HCT116 (cell line): ENCODE measurements at regions not wholly inside any gene's neighbourhood (a gene's known extent, or its start where the extent isn't known, plus 50 kb on each side); places are given as distances from the start of the nearest gene placed in this dataset.

ENCODE experiments used
- ATAC-seq: fragments of 200-7000 bp; cut with Tn5 transposase; 2 replicates; pipeline ENCODE4 v1.9.1; 2020; ENCODE audit warnings: mild to moderate bottlenecking, moderate library complexity
- BruUV-seq: library from RNA; stranded (reverse); fragments of 400-500 nt; replicated peaks from 2 replicates; lab custom pipeline; 2021; lab: Mats Ljungman, UMichigan
- CTCF ChIA-PET: fragments of 300-600 bp; sonication (Branson Sonifier 250); formaldehyde crosslinking; loops from one replicate; lab custom pipeline; 2021; ENCODE audit warnings: antibody characterized with exemption; lab: Charles Lee
- POLR2A ChIA-PET: fragments of 300-600, 350-600 bp; sonication (Branson Sonifier 250); formaldehyde crosslinking; loops from one replicate; lab custom pipeline; 2021; ENCODE audit warnings: antibody characterized with exemption; lab: Charles Lee
- RAD21 ChIA-PET, 2 experiments: fragments of 300-600 bp; sonication (Branson Sonifier 250); formaldehyde crosslinking; loops; one replicate each; lab custom pipeline; 2023; ENCODE audit warnings: low total read pairs in 2 of 2; ENCODE audit not compliant: uncharacterized antibody in 2 of 2, unreplicated experiment in 2 of 2, low non-redundant PET in 1 of 2; lab: Charles Lee
- DNase-seq: peaks from one replicate; pipeline ENCODE4 v3.0.0-alpha.2; 2010; ENCODE audit warnings: low read depth, low spot score
- H2AFZ ChIP-seq: fragments of 200-600 bp; shearing (Covaris generic), sonication (generic); 2 replicates; pipeline ENCODE4 v1.6.1; 2017; ENCODE audit warnings: low read depth, mixed run types, mixed read lengths, antibody characterized with exemption, low read length; ENCODE audit not compliant: poor library complexity, severe bottlenecking
- H3K27ac ChIP-seq: 2 replicates; pipeline ENCODE4 v1.5.1; 2012; ENCODE audit warnings: low read depth, low read length
- H3K27me3 ChIP-seq: fragments of 200-600 bp; sonication (generic); 2 replicates; pipeline ENCODE4 v1.6.1; 2016; ENCODE audit warnings: mixed run types, low read length, mixed read lengths; ENCODE audit not compliant: insufficient read depth
- H3K36me3 ChIP-seq, 2 experiments: fragments of 200-500 bp in 1 of 2; fragments of 200-600 bp in 1 of 2; sonication (Bioruptor generic) in 1 of 2; sonication (generic) in 1 of 2; 2 replicates each; pipeline versions ENCODE4 v1.5.1 to v1.6.1; 2014 to 2016; ENCODE audit warnings: low read length in 2 of 2, inconsistent platforms in 1 of 2, mixed read lengths in 1 of 2, mixed run types in 1 of 2; ENCODE audit not compliant: insufficient read depth in 2 of 2, control insufficient read depth in 1 of 2
- H3K4me1 ChIP-seq, 2 experiments: fragments of 200-600 bp in 1 of 2; sonication (generic) in 1 of 2; 2 replicates each; pipeline versions ENCODE4 v1.5.1 to v1.6.1; 2012 to 2017; ENCODE audit warnings: low read length in 2 of 2, inconsistent platforms in 1 of 2, mild to moderate bottlenecking in 1 of 2, mixed read lengths in 1 of 2, mixed run types in 1 of 2, moderate library complexity in 1 of 2; ENCODE audit not compliant: insufficient read depth in 2 of 2, control insufficient read depth in 1 of 2
- H3K4me2 ChIP-seq: fragments of 200-600 bp; sonication (generic); 2 replicates; pipeline ENCODE4 v1.6.1; 2017; ENCODE audit warnings: mixed run types, low read length, mixed read lengths
- H3K4me3 ChIP-seq, 2 experiments: fragments of 200-600 bp in 1 of 2; sonication (generic) in 1 of 2; replicated peaks in 1 of 2; 2 replicates each; pipeline ENCODE4 v1.5.1; 2011 to 2016; ENCODE audit warnings: low read length in 2 of 2, control low read depth in 1 of 2, low read depth in 1 of 2, mild to moderate bottlenecking in 1 of 2, mixed read lengths in 1 of 2, mixed run types in 1 of 2
- H3K79me2 ChIP-seq: fragments of 200-600 bp; sonication (generic); 2 replicates; pipeline ENCODE4 v1.6.1; 2017; ENCODE audit warnings: mild to moderate bottlenecking, mixed run types, low read length, moderate library complexity, mixed read lengths; ENCODE audit not compliant: insufficient read depth
- H3K9ac ChIP-seq: fragments of 200-600 bp; sonication (generic); 2 replicates; pipeline ENCODE4 v1.6.1; 2016; ENCODE audit warnings: low read length, mixed read lengths
- H3K9me2 ChIP-seq: fragments of 200-600 bp; sonication (generic), shearing (Covaris generic); 2 replicates; pipeline ENCODE4 v1.6.1; 2017; ENCODE audit warnings: mixed run types, mild to moderate bottlenecking, moderate library complexity; ENCODE audit not compliant: insufficient read depth
- H3K9me3 ChIP-seq, 2 experiments: fragments of 200-500 bp in 1 of 2; fragments of 200-600 bp in 1 of 2; sonication (Bioruptor generic) in 1 of 2; sonication (generic) in 1 of 2; 2 replicates each; pipeline ENCODE4 v1.6.1; 2014 to 2017; ENCODE audit warnings: low read length in 2 of 2, mixed read lengths in 2 of 2, inconsistent platforms in 1 of 2, low read depth in 1 of 2, mild to moderate bottlenecking in 1 of 2, mixed run types in 1 of 2, moderate library complexity in 1 of 2; ENCODE audit not compliant: control insufficient read depth in 1 of 2, insufficient read depth in 1 of 2
- H4K20me1 ChIP-seq: fragments of 200-600 bp; sonication (generic), shearing (Covaris generic); 2 replicates; pipeline ENCODE4 v1.6.1; 2017; ENCODE audit warnings: mixed run types, mild to moderate bottlenecking, moderate library complexity; ENCODE audit not compliant: insufficient read depth
- CBX3 ChIP-seq: IDR thresholded peaks from 2 replicates; pipeline ENCODE4 v1.6.1; 2012; ENCODE audit warnings: low read depth
- CEBPB ChIP-seq: IDR thresholded peaks from 2 replicates; pipeline ENCODE4 v1.6.1; 2012; ENCODE audit warnings: low read depth
- EGR1 ChIP-seq: IDR thresholded peaks from 2 replicates; pipeline ENCODE4 v1.6.1; 2012; ENCODE audit warnings: low read depth
- ELF1 ChIP-seq: IDR thresholded peaks from 2 replicates; pipeline ENCODE4 v1.6.1; 2012; ENCODE audit warnings: low read depth, borderline replicate concordance
- EZH2 ChIP-seq: fragments of 200-600 bp; sonication (generic); IDR thresholded peaks from 2 replicates; pipeline ENCODE4 v1.6.1; 2017; ENCODE audit warnings: antibody characterized with exemption, mixed run types
- EZH2phosphoT487 ChIP-seq: fragments of 200-600 bp; IDR thresholded peaks from 2 replicates; pipeline ENCODE4 v1.6.1; 2018; ENCODE audit warnings: antibody characterized with exemption, borderline replicate concordance
- JUND ChIP-seq: IDR thresholded peaks from 2 replicates; pipeline ENCODE4 v1.6.1; 2012
- RAD21 ChIP-seq: IDR thresholded peaks from 2 replicates; pipeline ENCODE4 v1.6.1; 2012; ENCODE audit warnings: low read depth, mild to moderate bottlenecking
- SIN3A ChIP-seq: IDR thresholded peaks from 2 replicates; pipeline ENCODE4 v1.6.1; 2012; ENCODE audit warnings: low read depth
- SP1 ChIP-seq: IDR thresholded peaks from 2 replicates; pipeline ENCODE4 v1.6.1; 2012; ENCODE audit warnings: low read depth
- SRF ChIP-seq: IDR thresholded peaks from 2 replicates; pipeline ENCODE4 v1.6.1; 2012; ENCODE audit warnings: low read depth
- TCF7L2 ChIP-seq: IDR thresholded peaks from 2 replicates; pipeline ENCODE4 v1.7.0; 2011; ENCODE audit warnings: borderline replicate concordance, inconsistent platforms; ENCODE audit not compliant: insufficient read depth, insufficient read length; ENCODE audit errors: extremely low read depth
- ZFX ChIP-seq: fragments of 450-650 bp; IDR thresholded peaks from 2 replicates; pipeline ENCODE4 v1.6.1; 2017
- ZNF274 ChIP-seq: fragments of 200-500 bp; sonication (Bioruptor generic); IDR thresholded peaks from 2 replicates; pipeline ENCODE4 v1.6.1; 2014; ENCODE audit warnings: mild to moderate bottlenecking, low read depth, low read length, inconsistent platforms
- intact Hi-C: fragments of 100-400 bp; cut with micrococcal nuclease; formaldehyde crosslinking; loops from 2 replicates; pipeline ENCODE4 v1.10.0; 2022
- TF ChIP-seq, protein P1 (sequence below): IDR thresholded peaks from 2 replicates; pipeline ENCODE4 v1.6.1; 2012
- TF ChIP-seq, protein P2 (sequence below): IDR thresholded peaks from 2 replicates; pipeline ENCODE4 v1.6.1; 2011; ENCODE audit warnings: mild to moderate bottlenecking, low read length, moderate library complexity; ENCODE audit not compliant: insufficient replicate concordance; ENCODE audit errors: extremely low read depth
- TF ChIP-seq, protein P3 (sequence below): IDR thresholded peaks from 2 replicates; pipeline ENCODE4 v1.6.1; 2012; ENCODE audit warnings: low read depth

DNA sequence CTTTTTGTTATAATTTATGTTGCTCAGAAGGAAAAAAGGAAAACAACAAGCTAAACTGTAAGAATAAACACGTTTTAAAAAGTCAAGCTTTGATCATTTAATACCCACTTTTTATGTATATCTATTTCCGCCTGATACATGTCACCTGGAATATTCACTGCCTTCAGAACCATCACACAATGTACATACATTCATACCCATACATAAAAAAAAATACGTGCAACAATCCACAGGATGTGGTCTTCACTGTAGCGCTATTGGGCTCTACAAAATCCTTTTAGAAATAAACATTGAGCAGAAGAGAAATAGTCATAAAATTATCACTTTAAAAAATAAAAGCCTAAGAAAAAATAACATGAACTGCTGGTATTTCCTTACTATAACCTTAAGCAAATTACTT lies 1078.9 kb upstream of the LRRTM3 start:
- H3K4me2 ChIP-seq: no peak overlapping the region

More for the DNA sequence above, 1078.9 kb upstream of the LRRTM3 start:
- Histone ChIP-seq H3K27ac (no peak overlapping the region), H2AFZ (no peak overlapping the region), H3K9me2 (no peaks in the 10 kb centered on the region), H3K4me3 (no peak overlapping the region), H3K9ac (no peak overlapping the region), H3K4me1 (no peaks in the 10 kb centered on the region), H3K9me3 (no peaks in the 10 kb centered on the region), H4K20me1 (no peaks in the 10 kb centered on the region), H3K27me3 (no peaks in the 10 kb centered on the region), H3K36me3 (no peaks in the 10 kb centered on the region)
- intact Hi-C loops: no loop called here
- no TSS peak for BruUV-seq
- ChIA-PET RAD21 (no interaction called here), CTCF (no interaction called here), POLR2A (no interaction called here)
- ATAC-seq: no peak
- TF ChIP-seq JUND: no peak
- TF ChIP-seq, protein P1, sequence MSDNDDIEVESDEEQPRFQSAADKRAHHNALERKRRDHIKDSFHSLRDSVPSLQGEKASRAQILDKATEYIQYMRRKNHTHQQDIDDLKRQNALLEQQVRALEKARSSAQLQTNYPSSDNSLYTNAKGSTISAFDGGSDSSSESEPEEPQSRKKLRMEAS: no peak
- no peak for TF ChIP-seq ELF1
- no peak for TF ChIP-seq EGR1
- no peak for TF ChIP-seq ZNF274
- TF ChIP-seq, protein P2, sequence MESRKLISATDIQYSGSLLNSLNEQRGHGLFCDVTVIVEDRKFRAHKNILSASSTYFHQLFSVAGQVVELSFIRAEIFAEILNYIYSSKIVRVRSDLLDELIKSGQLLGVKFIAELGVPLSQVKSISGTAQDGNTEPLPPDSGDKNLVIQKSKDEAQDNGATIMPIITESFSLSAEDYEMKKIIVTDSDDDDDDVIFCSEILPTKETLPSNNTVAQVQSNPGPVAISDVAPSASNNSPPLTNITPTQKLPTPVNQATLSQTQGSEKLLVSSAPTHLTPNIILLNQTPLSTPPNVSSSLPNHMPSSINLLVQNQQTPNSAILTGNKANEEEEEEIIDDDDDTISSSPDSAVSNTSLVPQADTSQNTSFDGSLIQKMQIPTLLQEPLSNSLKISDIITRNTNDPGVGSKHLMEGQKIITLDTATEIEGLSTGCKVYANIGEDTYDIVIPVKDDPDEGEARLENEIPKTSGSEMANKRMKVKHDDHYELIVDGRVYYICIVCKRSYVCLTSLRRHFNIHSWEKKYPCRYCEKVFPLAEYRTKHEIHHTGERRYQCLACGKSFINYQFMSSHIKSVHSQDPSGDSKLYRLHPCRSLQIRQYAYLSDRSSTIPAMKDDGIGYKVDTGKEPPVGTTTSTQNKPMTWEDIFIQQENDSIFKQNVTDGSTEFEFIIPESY: no peak
- no peak for TF ChIP-seq ZFX
- no peak for TF ChIP-seq SIN3A
- no peak for TF ChIP-seq CEBPB
- no peak for TF ChIP-seq SP1
- TF ChIP-seq EZH2: no peak
- TF ChIP-seq SRF: no peak
- TF ChIP-seq, protein P3, sequence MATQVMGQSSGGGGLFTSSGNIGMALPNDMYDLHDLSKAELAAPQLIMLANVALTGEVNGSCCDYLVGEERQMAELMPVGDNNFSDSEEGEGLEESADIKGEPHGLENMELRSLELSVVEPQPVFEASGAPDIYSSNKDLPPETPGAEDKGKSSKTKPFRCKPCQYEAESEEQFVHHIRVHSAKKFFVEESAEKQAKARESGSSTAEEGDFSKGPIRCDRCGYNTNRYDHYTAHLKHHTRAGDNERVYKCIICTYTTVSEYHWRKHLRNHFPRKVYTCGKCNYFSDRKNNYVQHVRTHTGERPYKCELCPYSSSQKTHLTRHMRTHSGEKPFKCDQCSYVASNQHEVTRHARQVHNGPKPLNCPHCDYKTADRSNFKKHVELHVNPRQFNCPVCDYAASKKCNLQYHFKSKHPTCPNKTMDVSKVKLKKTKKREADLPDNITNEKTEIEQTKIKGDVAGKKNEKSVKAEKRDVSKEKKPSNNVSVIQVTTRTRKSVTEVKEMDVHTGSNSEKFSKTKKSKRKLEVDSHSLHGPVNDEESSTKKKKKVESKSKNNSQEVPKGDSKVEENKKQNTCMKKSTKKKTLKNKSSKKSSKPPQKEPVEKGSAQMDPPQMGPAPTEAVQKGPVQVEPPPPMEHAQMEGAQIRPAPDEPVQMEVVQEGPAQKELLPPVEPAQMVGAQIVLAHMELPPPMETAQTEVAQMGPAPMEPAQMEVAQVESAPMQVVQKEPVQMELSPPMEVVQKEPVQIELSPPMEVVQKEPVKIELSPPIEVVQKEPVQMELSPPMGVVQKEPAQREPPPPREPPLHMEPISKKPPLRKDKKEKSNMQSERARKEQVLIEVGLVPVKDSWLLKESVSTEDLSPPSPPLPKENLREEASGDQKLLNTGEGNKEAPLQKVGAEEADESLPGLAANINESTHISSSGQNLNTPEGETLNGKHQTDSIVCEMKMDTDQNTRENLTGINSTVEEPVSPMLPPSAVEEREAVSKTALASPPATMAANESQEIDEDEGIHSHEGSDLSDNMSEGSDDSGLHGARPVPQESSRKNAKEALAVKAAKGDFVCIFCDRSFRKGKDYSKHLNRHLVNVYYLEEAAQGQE: no peak
- TF ChIP-seq EZH2phosphoT487: no peak
- no peak for TF ChIP-seq TCF7L2
- no peak for TF ChIP-seq CBX3
- no peak for TF ChIP-seq RAD21
- TF ChIP-seq, all 23 proteins: peak for 0
- DNase-seq: no peak
- H3K79me2 ChIP-seq: no peaks in the 10 kb centered on the region
